Naive thymus-derived CD4-positive, alpha-beta T cell (primary cell): ENCODE measurements at regions not wholly inside any gene's neighbourhood (a gene's known extent, or its start where the extent isn't known, plus 50 kb on each side); places are given as distances from the start of the nearest gene placed in this dataset.

Experiments
- ATAC-seq: fragments of 150-1000 bp; cut with Tn5 transposase; 2 replicates; pipeline ENCODE4 v1.10.0; 2021; ENCODE audit warnings: mild to moderate bottlenecking, moderate library complexity
- CTCF ChIA-PET: fragments of 350-600 bp; sonication (Branson Sonifier 250); formaldehyde crosslinking; loops from one replicate; lab custom pipeline; 2021; ENCODE audit warnings: antibody characterized with exemption; lab: Charles Lee
- POLR2A ChIA-PET: fragments of 350-600 bp; sonication (Branson Sonifier 250); formaldehyde crosslinking; loops from one replicate; lab custom pipeline; 2021; ENCODE audit warnings: antibody characterized with exemption, inconsistent platforms; lab: Charles Lee
- DNase-seq, 9 donors: peaks; one replicate each; pipeline versions ENCODE4 v3.0.0 to v3.0.0-alpha.2; 2020 to 2022; ENCODE audit warnings: mixed read lengths in 1 of 9
- H3K27ac ChIP-seq: one replicate; pipeline ENCODE4 v1.7.0; 2013; ENCODE audit warnings: mild to moderate bottlenecking, low read depth, low read length, moderate library complexity
- H3K27me3 ChIP-seq, 2 donors: one replicate each; pipeline ENCODE4 v1.7.0; 2013; ENCODE audit warnings: low read length in 2 of 2, mild to moderate bottlenecking in 2 of 2, moderate library complexity in 2 of 2; ENCODE audit not compliant: control insufficient read depth in 2 of 2, insufficient read depth in 2 of 2
- H3K36me3 ChIP-seq, 3 experiments: 1 replicate in 2 of 3; 2 replicates in 1 of 3; pipeline ENCODE4 v1.7.0; 2013; ENCODE audit warnings: low read length in 3 of 3, mild to moderate bottlenecking in 3 of 3, moderate library complexity in 1 of 3; ENCODE audit not compliant: insufficient read depth in 3 of 3, control insufficient read depth in 2 of 3
- H3K4me1 ChIP-seq, 2 donors: one replicate each; pipeline ENCODE4 v1.7.0; 2013; ENCODE audit warnings: low read length in 2 of 2, mild to moderate bottlenecking in 2 of 2, moderate library complexity in 1 of 2; ENCODE audit not compliant: control insufficient read depth in 2 of 2, insufficient read depth in 2 of 2
- H3K4me3 ChIP-seq: 2 replicates; pipeline ENCODE4 v1.7.0; 2013; ENCODE audit warnings: mild to moderate bottlenecking, low read length
- H3K9me3 ChIP-seq, 3 experiments: 1 replicate in 2 of 3; 2 replicates in 1 of 3; pipeline ENCODE4 v1.7.0; 2013; ENCODE audit warnings: low read length in 3 of 3; ENCODE audit not compliant: control insufficient read depth in 2 of 3
- H3K27ac Mint-ChIP-seq, 9 donors: one replicate each; pipeline ENCODE4 v1.8.0; 2020 to 2022; ENCODE audit warnings: mixed read lengths in 9 of 9, mild to moderate bottlenecking in 8 of 9, moderate library complexity in 5 of 9, inconsistent platforms in 2 of 9
- H3K27me3 Mint-ChIP-seq, 5 donors: one replicate each; pipeline ENCODE4 v1.8.0; 2021 to 2022; ENCODE audit warnings: mixed read lengths in 5 of 5, mild to moderate bottlenecking in 1 of 5
- H3K36me3 Mint-ChIP-seq, 5 donors: one replicate each; pipeline ENCODE4 v1.8.0; 2020 to 2022; ENCODE audit warnings: mixed read lengths in 5 of 5, mild to moderate bottlenecking in 3 of 5, inconsistent platforms in 1 of 5
- H3K4me1 Mint-ChIP-seq, 7 donors: one replicate each; pipeline ENCODE4 v1.8.0; 2020 to 2022; ENCODE audit warnings: mixed read lengths in 7 of 7, mild to moderate bottlenecking in 3 of 7, inconsistent platforms in 1 of 7
- H3K4me3 Mint-ChIP-seq, 10 donors: one replicate each; pipeline ENCODE4 v1.8.0; 2020 to 2022; ENCODE audit warnings: mild to moderate bottlenecking in 10 of 10, mixed read lengths in 10 of 10, moderate library complexity in 6 of 10, inconsistent platforms in 2 of 10
- H3K9me3 Mint-ChIP-seq, 11 donors: one replicate each; pipeline ENCODE4 v1.8.0; 2020 to 2022; ENCODE audit warnings: mixed read lengths in 11 of 11, mild to moderate bottlenecking in 4 of 11, inconsistent platforms in 1 of 11, moderate library complexity in 1 of 11
- intact Hi-C, 2 donors: fragments of 100-400 bp; cut with micrococcal nuclease; formaldehyde crosslinking; loops; one replicate each; pipeline ENCODE4 v1.15.1; 2023

DNA sequence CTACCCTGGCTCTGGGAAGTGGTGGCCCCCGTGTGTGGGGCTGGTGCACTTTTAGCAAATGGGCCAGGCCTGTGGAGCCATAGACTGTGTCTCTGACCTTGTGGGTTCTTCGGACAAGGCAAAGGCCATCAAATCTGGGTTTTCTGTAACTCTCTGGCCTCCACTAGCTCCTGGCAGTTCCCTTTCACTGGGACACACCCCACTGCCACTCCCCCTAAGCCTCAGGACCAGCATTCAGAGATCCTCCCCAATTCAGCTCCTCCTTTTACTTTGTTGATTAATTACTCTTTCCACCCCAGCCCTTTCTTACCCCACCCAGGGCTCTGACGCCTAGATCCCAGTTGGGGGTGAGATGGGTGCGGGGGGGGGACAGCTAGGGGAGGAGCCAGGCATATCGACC lies 53.9 kb upstream of the IRX3 start:
- H3K4me1 Mint-ChIP-seq, result no peaks in the 10 kb centered on the region
- intact Hi-C loops, result no loop called here
- Histone ChIP-seq H3K27me3 (no peaks in the 10 kb centered on the region), H3K27ac (no peak overlapping the region), H3K4me1 (no peaks in the 10 kb centered on the region), H3K9me3 (no peaks in the 10 kb centered on the region), H3K36me3 (no peaks in the 10 kb centered on the region), H3K4me3 (no peak overlapping the region)
- no peak overlapping the region for H3K4me3 Mint-ChIP-seq
- H3K27ac Mint-ChIP-seq, result no peak overlapping the region
- peaks cover 4 to 49% (median 20%) of the 10 kb centered on the region in 5 donors for H3K27me3 Mint-ChIP-seq
- ChIA-PET POLR2A (no interaction called here), CTCF (no interaction called here)
- peaks cover 0 to 10% (median 0%) of the 10 kb centered on the region in 11 donors for H3K9me3 Mint-ChIP-seq
- no peak for ATAC-seq
- DNase-seq, result no peak
- H3K36me3 Mint-ChIP-seq, result peaks cover 0 to 3% (median 0%) of the 10 kb centered on the region in 5 donors

DNA sequence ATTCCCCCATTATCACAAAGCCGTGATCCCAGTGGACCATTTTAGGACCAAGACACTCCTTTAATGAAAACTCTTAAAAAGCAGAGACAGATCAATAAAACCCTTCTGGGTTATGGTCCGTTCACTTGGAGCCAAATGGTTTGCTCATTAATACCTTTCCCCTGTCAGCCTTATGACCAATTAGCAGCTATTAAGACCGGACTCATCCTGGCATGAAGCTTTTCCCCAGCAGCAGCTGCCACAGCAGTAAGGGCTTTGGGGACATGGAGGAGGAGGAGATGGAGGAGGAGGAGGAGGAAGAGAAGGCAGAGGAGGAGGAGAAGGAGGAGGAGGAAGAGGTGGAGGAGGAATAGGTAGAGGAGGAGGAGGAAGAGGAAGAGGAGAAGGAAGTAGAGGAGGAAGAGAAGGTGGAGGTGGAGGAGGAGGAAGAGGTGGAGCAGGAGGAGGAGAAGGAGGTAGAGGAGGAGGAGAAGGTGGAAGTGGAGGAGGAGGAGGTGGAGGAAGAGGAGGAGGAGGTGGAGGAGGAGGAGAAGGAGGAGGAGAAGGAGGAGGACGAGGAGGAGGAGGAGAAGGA lies 50.1 kb upstream of the IRX3 start:
- POLR2A ChIA-PET, result no interaction called here
- Mint-ChIP-seq H3K4me1 (no peaks in the 10 kb centered on the region), H3K36me3 (peaks cover 0 to 3% (median 0%) of the 10 kb centered on the region in 5 donors), H3K4me3 (no peak overlapping the region), H3K27me3 (peaks cover 7 to 48% (median 16%) of the 10 kb centered on the region in 5 donors), H3K9me3 (peaks cover 0 to 10% (median 0%) of the 10 kb centered on the region in 11 donors), H3K27ac (no peak overlapping the region)
- H3K27ac ChIP-seq, result no peak overlapping the region
- no peak for ATAC-seq
- H3K4me1 ChIP-seq, result no peaks in the 10 kb centered on the region
- H3K9me3 ChIP-seq, result no peaks in the 10 kb centered on the region
- CTCF ChIA-PET, result no interaction called here
- no peaks in the 10 kb centered on the region for H3K36me3 ChIP-seq
- intact Hi-C loops, result no loop called here
- no peak overlapping the region for H3K4me3 ChIP-seq
- no peak for DNase-seq
- no peaks in the 10 kb centered on the region for H3K27me3 ChIP-seq
